ENCODE measurements at regions not wholly inside any gene's neighbourhood (a gene's known extent, or its start where the extent isn't known, plus 50 kb on each side); places are given as distances from the start of the nearest gene placed in this dataset.

- TF ChIP-seq CTCF (IDR thresholded peaks at IDR 0.05; ENCODE audit: insufficient read depth, low read depth, low read length, missing control alignments) = no peak
- H3K4me3 ChIP-seq (ENCODE audit: low read length) = no peak overlapping the region
- DNase-seq (ENCODE audit: low read depth) = peak; percentile 47
These were observed 155.6 kb downstream of the POSTN start for GRCh38 chr13:37442996-37443395.

GRCh38 chr13:37435881-37436280, 162.7 kb downstream of the POSTN start:
- TF ChIP-seq CTCF (IDR thresholded peaks at IDR 0.05; ENCODE audit: insufficient read depth, low read depth, low read length, missing control alignments) = no peak
- no peak for DNase-seq (ENCODE audit: low read depth)
- no peak overlapping the region for H3K4me3 ChIP-seq (ENCODE audit: low read length)

- no peak for DNase-seq (ENCODE audit: low read depth)
- no peak for TF ChIP-seq CTCF (IDR thresholded peaks at IDR 0.05; ENCODE audit: insufficient read depth, low read depth, low read length, missing control alignments)
These were observed 165.5 kb downstream of the POSTN start for GRCh38 chr13:37433086-37433485.

GRCh38 chr13:37429976-37430375, 168.6 kb downstream of the POSTN start:
- H3K4me3 ChIP-seq (ENCODE audit: low read length) = no peak overlapping the region
- no peak for TF ChIP-seq CTCF (IDR thresholded peaks at IDR 0.05; ENCODE audit: insufficient read depth, low read depth, low read length, missing control alignments)
- DNase-seq (ENCODE audit: low read depth) = peak; percentile 74

More at GRCh38 chr13:37433086-37433485, 165.5 kb downstream of the POSTN start:
- no peak overlapping the region for H3K4me3 ChIP-seq (ENCODE audit: low read length)

- no peak overlapping the region for H3K4me3 ChIP-seq (ENCODE audit: low read length)
- no peak for TF ChIP-seq CTCF (IDR thresholded peaks at IDR 0.05; ENCODE audit: insufficient read depth, low read depth, low read length, missing control alignments)
- no peak for DNase-seq (ENCODE audit: low read depth)
These were observed 170.6 kb downstream of the POSTN start for GRCh38 chr13:37427843-37428494.

GRCh38 chr13:37418490-37418889, 180.1 kb downstream of the POSTN start:
- peak; percentile 61 for DNase-seq (ENCODE audit: low read depth)
- no peak overlapping the region for H3K4me3 ChIP-seq (ENCODE audit: low read length)
- no peak for TF ChIP-seq CTCF (IDR thresholded peaks at IDR 0.05; ENCODE audit: insufficient read depth, low read depth, low read length, missing control alignments)

GRCh38 chr13:37417060-37417441, 181.5 kb downstream of the POSTN start:
- no peak overlapping the region for H3K4me3 ChIP-seq (ENCODE audit: low read length)
- peak; percentile 39 for DNase-seq (ENCODE audit: low read depth)
- no peak for TF ChIP-seq CTCF (IDR thresholded peaks at IDR 0.05; ENCODE audit: insufficient read depth, low read depth, low read length, missing control alignments)

All from epithelial cell of esophagus (primary cell).